Keratinocyte (primary cell): ENCODE measurements at regions not wholly inside any gene's neighbourhood (a gene's known extent, or its start where the extent isn't known, plus 50 kb on each side); places are given as distances from the start of the nearest gene placed in this dataset.
"Not testable (repeated sequence)": the region's sequence is repeated elsewhere in the genome, so short reads cannot be mapped to it uniquely, and the experiment has no call there.

Source experiments
- CTCF ChIP-seq, 3 experiments: IDR thresholded peaks in 1 of 3; conservative IDR thresholded peaks in 1 of 3; optimal IDR thresholded peaks in 1 of 3; 2 replicates in 2 of 3; 3 replicates in 1 of 3; pipeline versions ENCODE3 to v1.5.1; 2011; ENCODE audit warnings: low read length in 3 of 3, mild to moderate bottlenecking in 3 of 3, moderate library complexity in 2 of 3, control low read depth in 1 of 3, inconsistent platforms in 1 of 3; ENCODE audit not compliant: insufficient read depth in 2 of 3; ENCODE audit errors: extremely low read depth in 1 of 3
- EZH2 ChIP-seq: IDR thresholded peaks from one replicate; pipeline ENCODE4 v1.6.1; 2012; ENCODE audit warnings: inconsistent platforms, mild to moderate bottlenecking, low read length, moderate library complexity

- TF ChIP-seq CTCF (optimal IDR thresholded peaks at IDR 0.05 in 1 of 3, IDR thresholded peaks at IDR 0.05 in 1 of 3, conservative IDR thresholded peaks at IDR 0.05 in 1 of 3; ENCODE audit: extremely low read depth in 1 of 3, insufficient read depth in 2 of 3, low read length in 3 of 3); EZH2: not testable (repeated sequence)
Observed at GRCh38 chr18:10613226-10613625, 87.4 kb downstream of the NAPG start.
